ENCODE measurements at regions not wholly inside any gene's neighbourhood (a gene's known extent, or its start where the extent isn't known, plus 50 kb on each side); places are given as distances from the start of the nearest gene placed in this dataset.

DNA sequence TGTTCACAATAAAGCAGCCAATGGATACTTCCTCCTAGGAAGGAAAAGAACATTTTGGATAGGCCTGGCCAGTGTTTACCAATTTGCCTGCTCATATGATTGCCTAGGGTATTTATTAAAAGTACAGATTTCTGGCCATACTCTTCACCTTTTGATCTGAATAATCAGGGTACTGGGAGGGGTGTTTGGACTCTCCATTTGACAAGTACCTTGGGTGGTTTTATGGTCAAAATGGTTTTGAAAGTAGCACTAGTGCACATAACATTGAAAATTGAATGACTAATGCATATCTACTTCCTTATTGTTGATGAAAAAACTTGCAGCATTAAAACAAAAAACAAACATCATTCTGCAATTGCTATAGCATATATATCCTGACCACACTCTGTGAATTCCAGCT lies 333.3 kb upstream of the CDH2 start:
- TF ChIP-seq, protein P1, sequence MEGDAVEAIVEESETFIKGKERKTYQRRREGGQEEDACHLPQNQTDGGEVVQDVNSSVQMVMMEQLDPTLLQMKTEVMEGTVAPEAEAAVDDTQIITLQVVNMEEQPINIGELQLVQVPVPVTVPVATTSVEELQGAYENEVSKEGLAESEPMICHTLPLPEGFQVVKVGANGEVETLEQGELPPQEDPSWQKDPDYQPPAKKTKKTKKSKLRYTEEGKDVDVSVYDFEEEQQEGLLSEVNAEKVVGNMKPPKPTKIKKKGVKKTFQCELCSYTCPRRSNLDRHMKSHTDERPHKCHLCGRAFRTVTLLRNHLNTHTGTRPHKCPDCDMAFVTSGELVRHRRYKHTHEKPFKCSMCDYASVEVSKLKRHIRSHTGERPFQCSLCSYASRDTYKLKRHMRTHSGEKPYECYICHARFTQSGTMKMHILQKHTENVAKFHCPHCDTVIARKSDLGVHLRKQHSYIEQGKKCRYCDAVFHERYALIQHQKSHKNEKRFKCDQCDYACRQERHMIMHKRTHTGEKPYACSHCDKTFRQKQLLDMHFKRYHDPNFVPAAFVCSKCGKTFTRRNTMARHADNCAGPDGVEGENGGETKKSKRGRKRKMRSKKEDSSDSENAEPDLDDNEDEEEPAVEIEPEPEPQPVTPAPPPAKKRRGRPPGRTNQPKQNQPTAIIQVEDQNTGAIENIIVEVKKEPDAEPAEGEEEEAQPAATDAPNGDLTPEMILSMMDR (IDR thresholded peaks at IDR 0.05), result no peak
- TF ChIP-seq EZH2phosphoT487 (IDR thresholded peaks at IDR 0.05) (no peak), EZH2 (IDR thresholded peaks at IDR 0.05) (no peak)
